H9 (cell line): ENCODE measurements at regions not wholly inside any gene's neighbourhood (a gene's known extent, or its start where the extent isn't known, plus 50 kb on each side); places are given as distances from the start of the nearest gene placed in this dataset.

Experiments used
- DNase-seq: peaks from one replicate; pipeline ENCODE4 v3.0.0-alpha.2; 2017
- H2AFZ ChIP-seq: one replicate; pipeline ENCODE4 v1.6.1; 2013; ENCODE audit warnings: mild to moderate bottlenecking, low read length, control low read depth, moderate library complexity
- H2AK5ac ChIP-seq: 2 replicates; pipeline ENCODE4 v1.6.1; 2013; ENCODE audit warnings: low read length, control low read depth, mixed read lengths; ENCODE audit not compliant: insufficient read length
- H2BK120ac ChIP-seq: one replicate; pipeline ENCODE4 v1.6.1; 2013; ENCODE audit warnings: low read depth, mild to moderate bottlenecking, low read length, control low read depth, inconsistent platforms; ENCODE audit not compliant: poor library complexity, severe bottlenecking
- H2BK12ac ChIP-seq: 2 replicates; pipeline ENCODE4 v1.6.1; 2013; ENCODE audit warnings: low read length, control low read depth, mixed read lengths, low read depth; ENCODE audit not compliant: insufficient read length
- H2BK15ac ChIP-seq: 2 replicates; pipeline ENCODE4 v1.6.1; 2013; ENCODE audit warnings: low read depth, low read length, control low read depth
- H2BK20ac ChIP-seq: one replicate; pipeline ENCODE4 v1.6.1; 2013; ENCODE audit warnings: low read depth, mild to moderate bottlenecking, low read length, control low read depth, inconsistent platforms; ENCODE audit not compliant: poor library complexity, severe bottlenecking
- H2BK5ac ChIP-seq: 2 replicates; pipeline ENCODE4 v1.6.1; 2013; ENCODE audit warnings: low read length, control low read depth, mixed read lengths; ENCODE audit not compliant: insufficient read length
- H3K14ac ChIP-seq: 2 replicates; pipeline ENCODE4 v1.6.1; 2013; ENCODE audit warnings: low read length, control low read depth; ENCODE audit not compliant: insufficient read depth
- H3K18ac ChIP-seq: 2 replicates; pipeline ENCODE4 v1.6.1; 2013; ENCODE audit warnings: low read depth, mild to moderate bottlenecking, mixed read lengths, low read length, control low read depth; ENCODE audit not compliant: insufficient read length
- H3K23ac ChIP-seq: 2 replicates; pipeline ENCODE4 v1.6.1; 2013; ENCODE audit warnings: low read length, control low read depth, mixed read lengths, low read depth; ENCODE audit not compliant: insufficient read length
- H3K23me2 ChIP-seq: 2 replicates; pipeline ENCODE4 v1.6.1; 2013; ENCODE audit warnings: low read depth, mild to moderate bottlenecking, mixed read lengths, low read length, control low read depth; ENCODE audit not compliant: insufficient read length, poor library complexity, severe bottlenecking
- H3K27ac ChIP-seq: 2 replicates; pipeline ENCODE4 v1.5.1; 2013; ENCODE audit warnings: low read length, control low read depth, mixed read lengths, low read depth; ENCODE audit not compliant: insufficient read length
- H3K27me3 ChIP-seq: 2 replicates; pipeline ENCODE4 v1.6.1; 2013; ENCODE audit warnings: low read length, control low read depth, inconsistent platforms; ENCODE audit not compliant: insufficient read depth
- H3K4ac ChIP-seq: 2 replicates; pipeline ENCODE4 v1.6.1; 2013; ENCODE audit warnings: low read depth, mild to moderate bottlenecking, control low read depth, inconsistent platforms, low read length, moderate library complexity
- H3K4me1 ChIP-seq: 2 replicates; pipeline ENCODE4 v1.6.1; 2013; ENCODE audit warnings: low read length, control low read depth, inconsistent platforms; ENCODE audit not compliant: insufficient read depth
- H3K4me2 ChIP-seq: 2 replicates; pipeline ENCODE4 v1.6.1; 2013; ENCODE audit warnings: low read length, control low read depth, mixed read lengths; ENCODE audit not compliant: insufficient read length, insufficient read depth
- H3K56ac ChIP-seq: 2 replicates; pipeline ENCODE4 v1.6.1; 2013; ENCODE audit warnings: low read depth, mild to moderate bottlenecking, mixed read lengths, low read length, control low read depth; ENCODE audit not compliant: insufficient read length
- H3K79me1 ChIP-seq: 2 replicates; pipeline ENCODE4 v1.6.1; 2013; ENCODE audit warnings: low read depth, mild to moderate bottlenecking, moderate library complexity, low read length, control low read depth, inconsistent platforms; ENCODE audit not compliant: insufficient read depth, poor library complexity, severe bottlenecking
- H3K79me2 ChIP-seq: 2 replicates; pipeline ENCODE4 v1.6.1; 2013; ENCODE audit warnings: low read length, control low read depth, inconsistent platforms; ENCODE audit not compliant: insufficient read depth
- H3K9ac ChIP-seq: 2 replicates; pipeline ENCODE4 v1.6.1; 2013; ENCODE audit warnings: low read length, control low read depth, mixed read lengths; ENCODE audit not compliant: insufficient read length; ENCODE audit errors: extremely low read depth
- H3K9me3 ChIP-seq: one replicate; pipeline ENCODE4 v1.6.1; 2013; ENCODE audit warnings: low read depth, low read length, inconsistent platforms; ENCODE audit not compliant: control insufficient read depth
- H3T11ph ChIP-seq: one replicate; pipeline ENCODE4 v1.6.1; 2013; ENCODE audit warnings: mild to moderate bottlenecking, low read length, control low read depth, inconsistent platforms
- H4K20me1 ChIP-seq: one replicate; pipeline ENCODE4 v1.6.1; 2013; ENCODE audit not compliant: control insufficient read depth, insufficient read length, insufficient read depth
- H4K5ac ChIP-seq: 2 replicates; pipeline ENCODE4 v1.6.1; 2013; ENCODE audit warnings: low read depth, mild to moderate bottlenecking, mixed read lengths, low read length, control low read depth; ENCODE audit not compliant: insufficient read length
- H4K8ac ChIP-seq: replicated peaks from 2 replicates; pipeline ENCODE4 v1.6.1; 2013; ENCODE audit warnings: low read length, control low read depth, mixed read lengths, low read depth; ENCODE audit not compliant: insufficient read length
- H4K91ac ChIP-seq: 2 replicates; pipeline ENCODE4 v1.6.1; 2013; ENCODE audit warnings: low read depth, mild to moderate bottlenecking, moderate library complexity, mixed read lengths, low read length, control low read depth; ENCODE audit not compliant: insufficient read length
- H3K27ac Mint-ChIP-seq, 3 experiments: 2 replicates in 2 of 3; 3 replicates in 1 of 3; pipeline ENCODE4 v1.8.0; 2020 to 2021; ENCODE audit warnings: mixed read lengths in 3 of 3, mild to moderate bottlenecking in 1 of 3, moderate library complexity in 1 of 3
- H3K27me3 Mint-ChIP-seq: 2 replicates; pipeline ENCODE4 v1.8.0; 2021; ENCODE audit warnings: low read depth, mild to moderate bottlenecking, moderate library complexity, mixed read lengths
- H3K36me3 Mint-ChIP-seq, 3 experiments: 2 replicates in 2 of 3; 3 replicates in 1 of 3; pipeline ENCODE4 v1.8.0; 2020 to 2021; ENCODE audit warnings: low read depth in 3 of 3, mixed read lengths in 3 of 3; ENCODE audit not compliant: insufficient read depth in 1 of 3
- H3K4me1 Mint-ChIP-seq, 2 experiments: 2 replicates each; pipeline ENCODE4 v1.8.0; 2020; ENCODE audit warnings: mixed read lengths in 2 of 2
- H3K4me3 Mint-ChIP-seq, 2 experiments: 2 replicates in 1 of 2; 3 replicates in 1 of 2; pipeline ENCODE4 v1.8.0; 2020 to 2021; ENCODE audit warnings: mild to moderate bottlenecking in 2 of 2, mixed read lengths in 2 of 2, moderate library complexity in 1 of 2
- H3K9me3 Mint-ChIP-seq, 2 experiments: 2 replicates in 1 of 2; 3 replicates in 1 of 2; pipeline ENCODE4 v1.8.0; 2020; ENCODE audit warnings: mild to moderate bottlenecking in 2 of 2, mixed read lengths in 2 of 2, moderate library complexity in 1 of 2
- CTCF ChIP-seq: fragments of 200-600 bp; sonication (generic); conservative IDR thresholded peaks from 3 replicates; pipeline ENCODE4 v1.8.0; 2021; ENCODE audit warnings: antibody characterized with exemption, mild to moderate bottlenecking
- WGBS: extraction: QIAGEN DNeasy Blood & Tissue Kit; methylation state at CpG from one replicate; pipeline ENCODE4 v1.1.7; 2013; ENCODE audit warnings: missing lambda C conversion rate, low lambda C conversion rate, mixed read lengths; ENCODE audit not compliant: insufficient read length; ENCODE audit errors: extremely low coverage; 5-methylcytosine and 5-hydroxymethylcytosine counted together

- Mint-ChIP-seq H3K27me3 (peaks cover 10% of the 10 kb centered on the region), H3K4me3 (no peak overlapping the region), H3K9me3 (no peaks in the 10 kb centered on the region), H3K27ac (no peak overlapping the region), H3K36me3 (no peaks in the 10 kb centered on the region), H3K4me1 (0 out of 4 replicates have a peak, but pooled peaks cover 0 to 2% of the 10 kb centered on the region in 2 experiments)
- no peak for DNase-seq
- H2BK12ac ChIP-seq, result no peak overlapping the region
- H4K8ac ChIP-seq, result no peak overlapping the region
- H3K9ac ChIP-seq, result no peak overlapping the region
- H3K14ac ChIP-seq, result no peak overlapping the region
- H2BK120ac ChIP-seq, result no peak overlapping the region
- no peaks in the 10 kb centered on the region for H3K23me2 ChIP-seq
- H3K79me1 ChIP-seq, result no peaks in the 10 kb centered on the region
- no peaks in the 10 kb centered on the region for H3K4me1 ChIP-seq
- no peak overlapping the region for H3K4ac ChIP-seq
- no peak overlapping the region for H3K23ac ChIP-seq
- WGBS, result no CpG with 5 or more reads among the region's 3 CpGs
- H3K18ac ChIP-seq, result no peak overlapping the region
- no peak overlapping the region for H3T11ph ChIP-seq
- no peak overlapping the region for H3K4me2 ChIP-seq
- TF ChIP-seq CTCF, result no peak
- no peak overlapping the region for H4K5ac ChIP-seq
- H4K20me1 ChIP-seq, result no peaks in the 10 kb centered on the region
- no peak overlapping the region for H2BK15ac ChIP-seq
- no peak overlapping the region for H2AFZ ChIP-seq
- H2BK20ac ChIP-seq, result no peak overlapping the region
- H3K9me3 ChIP-seq, result no peaks in the 10 kb centered on the region
- no peaks in the 10 kb centered on the region for H3K27me3 ChIP-seq
- no peak overlapping the region for H3K27ac ChIP-seq
- no peaks in the 10 kb centered on the region for H3K79me2 ChIP-seq
- no peak overlapping the region for H2BK5ac ChIP-seq
- H3K56ac ChIP-seq, result no peak overlapping the region
- H4K91ac ChIP-seq, result no peak overlapping the region
- H2AK5ac ChIP-seq, result no peak overlapping the region
Observed at GRCh38 chr10:78600740-78601139, 468.0 kb upstream of the ZMIZ1 start.
